K562 (cell line): ENCODE measurements at regions not wholly inside any gene's neighbourhood (a gene's known extent, or its start where the extent isn't known, plus 50 kb on each side); places are given as distances from the start of the nearest gene placed in this dataset.

Experiments
- ATAC-seq: fragments of 200-7000 bp; cut with Tn5 transposase; 3 replicates; pipeline ENCODE4 v1.9.1; 2020; ENCODE audit warnings: moderate library complexity
- BruUV-seq: library from RNA; stranded (reverse); fragments of 400-500 nt; replicated peaks from 2 replicates; lab custom pipeline; 2021; lab: Mats Ljungman, UMichigan
- CTCF ChIA-PET: fragments of 300-600 bp; formaldehyde crosslinking; extraction: SDS; loops from one replicate; lab custom pipeline; 2021; ENCODE audit warnings: low intra/inter-chr PET ratio; lab: Yijun Ruan, JAX
- POLR2A ChIA-PET: fragments of 300-600, 350-650 bp; sonication (Branson Sonifier 250); formaldehyde crosslinking; extraction: SDS; loops from one replicate; lab custom pipeline; 2021; ENCODE audit warnings: antibody characterized with exemption, inconsistent platforms; lab: Yijun Ruan, JAX
- DNase-seq, 4 experiments: peaks; one replicate each; pipeline versions ENCODE4 v3.0.0 to v3.0.0-alpha.2; 2011 to 2018; ENCODE audit warnings: low spot score in 3 of 4, mixed read lengths in 3 of 4; ENCODE audit errors: extremely low read depth in 1 of 4
- FAIRE-seq: peaks from 2 replicates; lab custom pipeline; 2011; peaks lifted over from hg19 to GRCh38; lab: Jason Lieb, UNC
- H2AFZ ChIP-seq: 2 replicates; pipeline ENCODE4 v1.6.0; 2011; ENCODE audit warnings: low read depth, low read length, control low read depth, inconsistent platforms
- H3K27ac ChIP-seq: fragments of 200-600 bp; 3 replicates; pipeline ENCODE4 v1.8.0; 2011; ENCODE audit warnings: low read depth, mild to moderate bottlenecking, control low read depth, inconsistent platforms, low read length, moderate library complexity, mixed read lengths; ENCODE audit errors: extremely low read depth
- H3K27me3 ChIP-seq, 2 experiments: fragments of 300-600 bp in 1 of 2; 2 replicates in 1 of 2; 3 replicates in 1 of 2; pipeline versions ENCODE4 v1.6.0 to v1.8.0; 2011; ENCODE audit warnings: inconsistent platforms in 2 of 2, low read length in 2 of 2, mild to moderate bottlenecking in 1 of 2, mixed read lengths in 1 of 2, moderate library complexity in 1 of 2; ENCODE audit not compliant: control insufficient read depth in 2 of 2, insufficient read depth in 2 of 2
- H3K36me3 ChIP-seq: fragments of 300-600 bp; 3 replicates; pipeline ENCODE4 v1.8.0; 2011; ENCODE audit warnings: mild to moderate bottlenecking, low read length, inconsistent platforms; ENCODE audit not compliant: control insufficient read depth, insufficient read depth
- H3K4me1 ChIP-seq, 2 experiments: fragments of 200-600 bp in 1 of 2; replicated peaks in 1 of 2; 2 replicates in 1 of 2; 3 replicates in 1 of 2; pipeline versions ENCODE4 v1.5.1 to v1.8.0; 2011; ENCODE audit warnings: inconsistent platforms in 2 of 2, low read length in 2 of 2, mild to moderate bottlenecking in 1 of 2, mixed read lengths in 1 of 2, moderate library complexity in 1 of 2; ENCODE audit not compliant: control insufficient read depth in 2 of 2, insufficient read depth in 2 of 2
- H3K4me2 ChIP-seq: 2 replicates; pipeline ENCODE4 v1.6.1; 2011; ENCODE audit warnings: low read length, control low read depth, inconsistent platforms, mixed read lengths; ENCODE audit not compliant: insufficient read depth
- H3K4me3 ChIP-seq: fragments of 200-600 bp; sonication (generic), shearing (Covaris generic); 2 replicates; pipeline ENCODE4 v1.5.1; 2016; ENCODE audit warnings: control low read depth, inconsistent platforms
- H3K79me2 ChIP-seq: fragments of 200-600 bp; 3 replicates; pipeline ENCODE4 v1.8.0; 2011; ENCODE audit warnings: low read length, inconsistent platforms; ENCODE audit not compliant: control insufficient read depth, insufficient read depth
- H3K9ac ChIP-seq, 2 experiments: 2 replicates each; pipeline versions ENCODE4 v1.6.0 to v1.6.1; 2011; ENCODE audit warnings: low read depth in 2 of 2, low read length in 2 of 2, control low read depth in 1 of 2, inconsistent platforms in 1 of 2, mild to moderate bottlenecking in 1 of 2, mixed read lengths in 1 of 2; ENCODE audit not compliant: insufficient read depth in 1 of 2
- H3K9me1 ChIP-seq: one replicate; pipeline ENCODE4 v1.6.0; 2011; ENCODE audit warnings: inconsistent platforms, mild to moderate bottlenecking, low read length, moderate library complexity; ENCODE audit not compliant: control insufficient read depth, insufficient read depth
- H3K9me3 ChIP-seq: replicated peaks from 2 replicates; pipeline ENCODE4 v1.5.1; 2011; ENCODE audit warnings: low read depth, low read length, inconsistent platforms; ENCODE audit not compliant: control insufficient read depth, insufficient read depth
- H4K20me1 ChIP-seq: replicated peaks from 2 replicates; pipeline ENCODE4 v1.6.1; 2011; ENCODE audit warnings: low read length, inconsistent platforms, mixed read lengths; ENCODE audit not compliant: control insufficient read depth, insufficient read depth
- BCOR ChIP-seq: fragments of 450-650 bp; IDR thresholded peaks from 2 replicates; pipeline ENCODE4 v1.6.1; 2016
- ELF2 ChIP-seq: fragments of 250-450 bp; sonication (Bioruptor Pico); IDR thresholded peaks from 2 replicates; pipeline ENCODE4 v1.5.0; 2021; ENCODE audit warnings: mild to moderate bottlenecking
- ETV1 ChIP-seq: fragments of 450-650 bp; conservative IDR thresholded peaks from 2 replicates; pipeline ENCODE4 v1.6.1; 2016; ENCODE audit warnings: missing genetic modification characterization, control low read depth, low read depth, missing compliant biosample characterization
- TBP ChIP-seq: optimal IDR thresholded peaks from 2 replicates; pipeline ENCODE3; 2011; ENCODE audit warnings: low read depth, low read length, improper control_type of control experiment
- ZNF124 ChIP-seq: sonication (generic); formaldehyde crosslinking; IDR thresholded peaks from 2 replicates; pipeline ENCODE4 v1.8.1; 2022; ENCODE audit warnings: missing genetic modification reagents
- ZNF134 ChIP-seq: fragments of 250-450 bp; sonication (Bioruptor Pico); conservative IDR thresholded peaks from 2 replicates; pipeline ENCODE4 v1.4.0; 2020
- WGBS: fragments of 100-300 bp; shearing (Covaris generic); methylation state at CpG from one replicate; pipeline ENCODE4 v1.1.6; 2016; ENCODE audit warnings: low coverage, mixed read lengths; ENCODE audit not compliant: insufficient coverage; ENCODE audit errors: missing lambda C conversion rate; 5-methylcytosine and 5-hydroxymethylcytosine counted together
- in situ Hi-C: fragments of 300-500 bp; cut with MboI; formaldehyde crosslinking; loops from 4 replicates; pipeline ENCODE4 v1.15.0; 2018; ENCODE audit warnings: inconsistent platforms, mixed read lengths
- intact Hi-C: fragments of 100-400 bp; cut with micrococcal nuclease; formaldehyde crosslinking; loops from 2 replicates; pipeline ENCODE4 v1.14.2; 2022
- TF ChIP-seq, protein P1 (sequence below): fragments of 450-650 bp; formaldehyde crosslinking; IDR thresholded peaks from 2 replicates; pipeline ENCODE4 v1.4.0; 2020; ENCODE audit warnings: mild to moderate bottlenecking, moderate library complexity
- TF ChIP-seq, protein P2 (sequence below): fragments of 200-800 bp; sonication (Bioruptor generic); IDR thresholded peaks from 2 replicates; pipeline ENCODE4 v1.6.1; 2017; ENCODE audit warnings: missing genetic modification characterization, missing compliant biosample characterization
- TF ChIP-seq, protein P3 (sequence below): fragments of 250-450 bp; sonication (Bioruptor Pico); IDR thresholded peaks from 2 replicates; pipeline ENCODE4 v1.5.0; 2021
- TF ChIP-seq, protein P4 (sequence below): fragments of 450-650 bp; IDR thresholded peaks from 2 replicates; pipeline ENCODE4 v1.6.1; 2016; ENCODE audit warnings: missing biosample characterization, missing genetic modification characterization

DNA sequence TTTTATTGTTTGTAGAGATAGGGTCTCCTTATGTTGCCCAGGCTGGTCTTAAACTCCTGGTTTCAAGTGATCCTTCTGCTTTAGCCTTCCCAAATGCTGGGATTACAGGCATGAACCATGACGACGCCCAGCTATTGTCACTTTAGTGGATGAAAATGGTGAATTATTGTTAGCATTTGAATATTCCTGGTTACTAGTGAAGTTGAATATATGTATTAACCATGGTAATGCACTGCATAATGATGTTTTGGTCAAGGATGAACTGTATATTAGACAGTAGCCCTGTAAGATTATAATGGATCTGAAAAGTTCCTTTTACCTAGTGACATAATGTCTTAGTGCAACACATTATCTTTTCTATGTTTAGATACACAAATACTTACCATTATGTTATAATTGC lies 50.4 kb upstream of the KCNAB1 start:
- Histone ChIP-seq H3K4me2 (no peak overlapping the region), H3K9me1 (no peaks in the 10 kb centered on the region), H2AFZ (no peak overlapping the region), H3K4me3 (no peak overlapping the region), H3K36me3 (no peaks in the 10 kb centered on the region), H3K27ac (no peak overlapping the region), H3K4me1 (no peaks in the 10 kb centered on the region), H3K27me3 (peaks cover 3 to 11% of the 10 kb centered on the region in 2 experiments; a peak in 2 of 5 replicates), H4K20me1 (no peaks in the 10 kb centered on the region), H3K9me3 (no peaks in the 10 kb centered on the region), H3K9ac (no peak overlapping the region), H3K79me2 (no peaks in the 10 kb centered on the region)
- intact Hi-C loops (no loop called here), in situ Hi-C loops (no loop called here)
- POLR2A ChIA-PET = no interaction called here
- FAIRE-seq = no peak
- no TSS peak for BruUV-seq
- ATAC-seq = no peak
- CTCF ChIA-PET = no interaction called here
- TF ChIP-seq ZNF124 (CRISPR knock-in tag) = no peak
- TF ChIP-seq ZNF134 (CRISPR knock-in tag) = no peak
- TF ChIP-seq ETV1 (tag) = no peak
- TF ChIP-seq, protein P1, sequence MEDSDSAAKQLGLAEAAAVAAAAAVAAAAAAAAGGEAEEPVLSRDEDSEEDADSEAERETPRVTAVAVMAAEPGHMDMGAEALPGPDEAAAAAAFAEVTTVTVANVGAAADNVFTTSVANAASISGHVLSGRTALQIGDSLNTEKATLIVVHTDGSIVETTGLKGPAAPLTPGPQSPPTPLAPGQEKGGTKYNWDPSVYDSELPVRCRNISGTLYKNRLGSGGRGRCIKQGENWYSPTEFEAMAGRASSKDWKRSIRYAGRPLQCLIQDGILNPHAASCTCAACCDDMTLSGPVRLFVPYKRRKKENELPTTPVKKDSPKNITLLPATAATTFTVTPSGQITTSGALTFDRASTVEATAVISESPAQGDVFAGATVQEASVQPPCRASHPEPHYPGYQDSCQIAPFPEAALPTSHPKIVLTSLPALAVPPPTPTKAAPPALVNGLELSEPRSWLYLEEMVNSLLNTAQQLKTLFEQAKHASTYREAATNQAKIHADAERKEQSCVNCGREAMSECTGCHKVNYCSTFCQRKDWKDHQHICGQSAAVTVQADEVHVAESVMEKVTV (CRISPR knock-in tag) = no peak
- TF ChIP-seq, protein P2, sequence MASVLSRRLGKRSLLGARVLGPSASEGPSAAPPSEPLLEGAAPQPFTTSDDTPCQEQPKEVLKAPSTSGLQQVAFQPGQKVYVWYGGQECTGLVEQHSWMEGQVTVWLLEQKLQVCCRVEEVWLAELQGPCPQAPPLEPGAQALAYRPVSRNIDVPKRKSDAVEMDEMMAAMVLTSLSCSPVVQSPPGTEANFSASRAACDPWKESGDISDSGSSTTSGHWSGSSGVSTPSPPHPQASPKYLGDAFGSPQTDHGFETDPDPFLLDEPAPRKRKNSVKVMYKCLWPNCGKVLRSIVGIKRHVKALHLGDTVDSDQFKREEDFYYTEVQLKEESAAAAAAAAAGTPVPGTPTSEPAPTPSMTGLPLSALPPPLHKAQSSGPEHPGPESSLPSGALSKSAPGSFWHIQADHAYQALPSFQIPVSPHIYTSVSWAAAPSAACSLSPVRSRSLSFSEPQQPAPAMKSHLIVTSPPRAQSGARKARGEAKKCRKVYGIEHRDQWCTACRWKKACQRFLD (CRISPR knock-in tag) = no peak
- TF ChIP-seq, protein P3, sequence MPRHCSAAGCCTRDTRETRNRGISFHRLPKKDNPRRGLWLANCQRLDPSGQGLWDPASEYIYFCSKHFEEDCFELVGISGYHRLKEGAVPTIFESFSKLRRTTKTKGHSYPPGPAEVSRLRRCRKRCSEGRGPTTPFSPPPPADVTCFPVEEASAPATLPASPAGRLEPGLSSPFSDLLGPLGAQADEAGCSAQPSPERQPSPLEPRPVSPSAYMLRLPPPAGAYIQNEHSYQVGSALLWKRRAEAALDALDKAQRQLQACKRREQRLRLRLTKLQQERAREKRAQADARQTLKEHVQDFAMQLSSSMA (CRISPR knock-in tag) = no peak
- no peak for TF ChIP-seq BCOR
- TF ChIP-seq ELF2 (CRISPR knock-in tag) = no peak
- no peak for TF ChIP-seq TBP
- TF ChIP-seq, protein P4, sequence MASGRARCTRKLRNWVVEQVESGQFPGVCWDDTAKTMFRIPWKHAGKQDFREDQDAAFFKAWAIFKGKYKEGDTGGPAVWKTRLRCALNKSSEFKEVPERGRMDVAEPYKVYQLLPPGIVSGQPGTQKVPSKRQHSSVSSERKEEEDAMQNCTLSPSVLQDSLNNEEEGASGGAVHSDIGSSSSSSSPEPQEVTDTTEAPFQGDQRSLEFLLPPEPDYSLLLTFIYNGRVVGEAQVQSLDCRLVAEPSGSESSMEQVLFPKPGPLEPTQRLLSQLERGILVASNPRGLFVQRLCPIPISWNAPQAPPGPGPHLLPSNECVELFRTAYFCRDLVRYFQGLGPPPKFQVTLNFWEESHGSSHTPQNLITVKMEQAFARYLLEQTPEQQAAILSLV = no peak
- WGBS = 0% methylated on average over 2 of the region's 2 CpGs
- DNase-seq = no peak
